Mucosa of gallbladder (tissue), 1 donor: ENCODE measurements at regions not wholly inside any gene's neighbourhood (a gene's known extent, or its start where the extent isn't known, plus 50 kb on each side); places are given as distances from the start of the nearest gene placed in this dataset.

Experiments
- DNase-seq: peaks from one replicate; pipeline ENCODE4 v3.0.0-alpha.2; 2020; ENCODE audit warnings: low spot score
- donor health status: DM: no; HTN: no; CAD: no.

GRCh38 chr20:22315073-22315472 is 269.3 kb downstream of the FOXA2 start:
- DNase-seq = no peak

GRCh38 chr20:22312744-22313346 is 271.5 kb downstream of the FOXA2 start:
- DNase-seq = peak; percentile 23

GRCh38 chr20:22308934-22309333 is 275.4 kb downstream of the FOXA2 start:
- DNase-seq = no peak

GRCh38 chr20:22307409-22307808 is 277.0 kb downstream of the FOXA2 start:
- DNase-seq = no peak

- no peak for DNase-seq
Measured at GRCh38 chr20:22305381-22305780, 279.0 kb downstream of the FOXA2 start.

- DNase-seq = no peak
Measured at GRCh38 chr20:22303523-22303922, 280.8 kb downstream of the FOXA2 start.

GRCh38 chr20:22302039-22302438 is 282.3 kb downstream of the FOXA2 start:
- DNase-seq = no peak

- no peak for DNase-seq
Measured at GRCh38 chr20:22293886-22294285, 290.5 kb downstream of the FOXA2 start.

- no peak for DNase-seq
Measured at GRCh38 chr20:22289442-22289841, 294.9 kb downstream of the FOXA2 start.

GRCh38 chr20:22288957-22289356 is 295.4 kb downstream of the FOXA2 start:
- DNase-seq = no peak

- DNase-seq = no peak
Measured at GRCh38 chr20:22288156-22288555, 296.2 kb downstream of the FOXA2 start.

GRCh38 chr20:22285555-22285954 is 298.8 kb downstream of the FOXA2 start:
- DNase-seq = no peak

GRCh38 chr20:22282696-22283095 is 301.7 kb downstream of the FOXA2 start:
- DNase-seq = no peak

GRCh38 chr20:22274330-22274729 is 310.0 kb downstream of the FOXA2 start:
- no peak for DNase-seq

GRCh38 chr20:22268675-22269074 is 315.7 kb downstream of the FOXA2 start:
- DNase-seq = no peak

GRCh38 chr20:22264917-22265316 is 319.5 kb downstream of the FOXA2 start:
- DNase-seq = no peak

- DNase-seq = no peak
Measured at GRCh38 chr20:22260506-22260905, 323.9 kb downstream of the FOXA2 start.

- no peak for DNase-seq
Measured at GRCh38 chr20:22257912-22258311, 326.5 kb downstream of the FOXA2 start.

- no peak for DNase-seq
Measured at GRCh38 chr20:22248051-22248667, 336.2 kb downstream of the FOXA2 start.

- no peak for DNase-seq
Measured at GRCh38 chr20:22245139-22245538, 339.2 kb downstream of the FOXA2 start.

- DNase-seq = no peak
Measured at GRCh38 chr20:22243067-22243466, 341.3 kb downstream of the FOXA2 start.

- DNase-seq = no peak
Measured at GRCh38 chr20:22241609-22242008, 342.8 kb downstream of the FOXA2 start.

GRCh38 chr20:22232923-22233322 is 351.4 kb downstream of the FOXA2 start:
- no peak for DNase-seq

GRCh38 chr20:22232473-22232872 is 351.9 kb downstream of the FOXA2 start:
- DNase-seq = no peak
